ENCODE measurements at regions not wholly inside any gene's neighbourhood (a gene's known extent, or its start where the extent isn't known, plus 50 kb on each side); places are given as distances from the start of the nearest gene placed in this dataset.

- no peak for TF ChIP-seq REST (IDR thresholded peaks at IDR 0.05; ENCODE audit: insufficient read depth in 1 of 2, low read depth in 2 of 2, low read length in 2 of 2)
- no peak for TF ChIP-seq SIN3A (IDR thresholded peaks at IDR 0.05; ENCODE audit: borderline replicate concordance, insufficient read depth, low read length)
- TF ChIP-seq POLR2AphosphoS5 (IDR thresholded peaks at IDR 0.05; ENCODE audit: low read depth, low read length), result no peak
These were observed 297.8 kb upstream of the ZNF32 start for GRCh38 chr10:43946445-43946844.
